CD14-positive monocyte (primary cell): ENCODE measurements at regions not wholly inside any gene's neighbourhood (a gene's known extent, or its start where the extent isn't known, plus 50 kb on each side); places are given as distances from the start of the nearest gene placed in this dataset.

Experiments
- DNase-seq, 3 donors: peaks; one replicate each; pipeline ENCODE4 v3.0.0-alpha.2; 2011 to 2022
- H2AFZ ChIP-seq: 2 replicates; pipeline ENCODE4 v1.6.0; 2012; ENCODE audit warnings: mild to moderate bottlenecking, low read depth, low read length, inconsistent platforms; ENCODE audit not compliant: insufficient read depth, poor library complexity, severe bottlenecking
- H3K27ac ChIP-seq, 2 donors: 1 replicate in 1 of 2; 2 replicates in 1 of 2; pipeline ENCODE4 v1.5.1; 2012 to 2013; ENCODE audit warnings: low read length in 2 of 2, control low read depth in 1 of 2, inconsistent platforms in 1 of 2, low read depth in 1 of 2, mild to moderate bottlenecking in 1 of 2
- H3K27me3 ChIP-seq, 2 donors: one replicate each; pipeline versions ENCODE4 v1.6.0 to v1.6.1; 2011 to 2013; ENCODE audit warnings: low read length in 2 of 2; ENCODE audit not compliant: control insufficient read depth in 2 of 2, insufficient read depth in 2 of 2
- H3K36me3 ChIP-seq, 2 donors: replicated peaks in 1 of 2; 1 replicate in 1 of 2; 2 replicates in 1 of 2; pipeline versions ENCODE4 v1.5.1 to v1.6.1; 2012 to 2013; ENCODE audit warnings: low read length in 2 of 2, control low read depth in 1 of 2, inconsistent platforms in 1 of 2, mild to moderate bottlenecking in 1 of 2; ENCODE audit not compliant: insufficient read depth in 2 of 2, control insufficient read depth in 1 of 2
- H3K4me1 ChIP-seq, 2 donors: 1 replicate in 1 of 2; 2 replicates in 1 of 2; pipeline versions ENCODE4 v1.5.1 to v1.6.1; 2012 to 2013; ENCODE audit warnings: low read length in 2 of 2, control low read depth in 1 of 2, inconsistent platforms in 1 of 2, mild to moderate bottlenecking in 1 of 2, moderate library complexity in 1 of 2; ENCODE audit not compliant: insufficient read depth in 2 of 2, control insufficient read depth in 1 of 2
- H3K4me2 ChIP-seq: replicated peaks from 2 replicates; pipeline ENCODE3; 2012; ENCODE audit warnings: low read length, moderate library complexity, mild to moderate bottlenecking; ENCODE audit not compliant: poor library complexity, severe bottlenecking; ENCODE audit errors: extremely low read depth
- H3K4me3 ChIP-seq, 3 experiments: fragments of 200-600 bp in 1 of 3; sonication (generic) in 1 of 3; replicated peaks in 1 of 3; 1 replicate in 2 of 3; 2 replicates in 1 of 3; pipeline ENCODE4 v1.5.1; 2011 to 2013; ENCODE audit warnings: low read length in 3 of 3, mild to moderate bottlenecking in 3 of 3, control low read depth in 2 of 3, low read depth in 2 of 3, inconsistent platforms in 1 of 3, moderate library complexity in 1 of 3
- H3K79me2 ChIP-seq: 2 replicates; pipeline ENCODE4 v1.6.0; 2012; ENCODE audit warnings: mild to moderate bottlenecking, control low read depth, inconsistent platforms, low read length, moderate library complexity; ENCODE audit not compliant: insufficient read depth
- H3K9ac ChIP-seq: 2 replicates; pipeline ENCODE4 v1.6.0; 2017; ENCODE audit warnings: low read length, mild to moderate bottlenecking; ENCODE audit not compliant: insufficient read depth, poor library complexity, severe bottlenecking
- H3K9me3 ChIP-seq, 2 donors: replicated peaks in 1 of 2; 1 replicate in 1 of 2; 2 replicates in 1 of 2; pipeline versions ENCODE4 v1.5.1 to v1.6.1; 2012 to 2013; ENCODE audit warnings: low read length in 2 of 2, control low read depth in 1 of 2; ENCODE audit not compliant: control insufficient read depth in 1 of 2, insufficient read depth in 1 of 2
- H4K20me1 ChIP-seq: 2 replicates; pipeline ENCODE4 v1.6.0; 2012; ENCODE audit warnings: mild to moderate bottlenecking, low read length, control low read depth, moderate library complexity; ENCODE audit not compliant: insufficient read depth
- H3K27ac Mint-ChIP-seq, 7 donors: one replicate each; pipeline ENCODE4 v1.8.0; 2020; ENCODE audit warnings: mild to moderate bottlenecking in 7 of 7, mixed read lengths in 7 of 7, moderate library complexity in 6 of 7, inconsistent platforms in 2 of 7
- H3K27me3 Mint-ChIP-seq, 3 donors: one replicate each; pipeline ENCODE4 v1.8.0; 2021 to 2022; ENCODE audit warnings: low read depth in 3 of 3, mild to moderate bottlenecking in 3 of 3, mixed read lengths in 3 of 3, moderate library complexity in 3 of 3, inconsistent platforms in 1 of 3
- H3K36me3 Mint-ChIP-seq, 2 donors: one replicate each; pipeline ENCODE4 v1.8.0; 2020; ENCODE audit warnings: mixed read lengths in 2 of 2, inconsistent platforms in 1 of 2, mild to moderate bottlenecking in 1 of 2
- H3K4me1 Mint-ChIP-seq: one replicate; pipeline ENCODE4 v1.8.0; 2020; ENCODE audit warnings: mild to moderate bottlenecking, mixed read lengths
- H3K4me3 Mint-ChIP-seq, 2 donors: one replicate each; pipeline ENCODE4 v1.8.0; 2020; ENCODE audit warnings: mild to moderate bottlenecking in 2 of 2, mixed read lengths in 2 of 2, moderate library complexity in 1 of 2
- H3K9me3 Mint-ChIP-seq, 7 donors: one replicate each; pipeline ENCODE4 v1.8.0; 2020 to 2022; ENCODE audit warnings: mixed read lengths in 7 of 7, mild to moderate bottlenecking in 6 of 7, moderate library complexity in 6 of 7, inconsistent platforms in 2 of 7
- CTCF ChIP-seq: fragments of 200-600 bp; IDR thresholded peaks from one replicate; pipeline ENCODE4 v1.8.0; 2022; ENCODE audit warnings: antibody characterized with exemption, mild to moderate bottlenecking
- WGBS: methylation state at CpG from one replicate; pipeline ENCODE4 v1.1.5; 2013; ENCODE audit warnings: missing lambda C conversion rate; ENCODE audit not compliant: insufficient coverage; 5-methylcytosine and 5-hydroxymethylcytosine counted together
- intact Hi-C, 2 donors: fragments of 100-400 bp; cut with micrococcal nuclease; formaldehyde crosslinking; loops; one replicate each; pipeline versions ENCODE4 v1.15.0 to v1.15.1; 2023

GRCh38 chr15:37814847-37815515 lies 119.5 kb upstream of the TMCO5A start:
- Mint-ChIP-seq H3K27ac (no peak overlapping the region), H3K9me3 (peaks cover 0 to 8% (median 0%) of the 10 kb centered on the region in 7 donors), H3K4me3 (no peak overlapping the region), H3K36me3 (no peaks in the 10 kb centered on the region), H3K27me3 (peaks cover 0 to 3% (median 0%) of the 10 kb centered on the region in 3 donors), H3K4me1 (no peaks in the 10 kb centered on the region)
- H4K20me1 ChIP-seq = no peaks in the 10 kb centered on the region
- H3K79me2 ChIP-seq = no peaks in the 10 kb centered on the region
- H3K27ac ChIP-seq = no peak overlapping the region
- DNase-seq = no peak
- H3K9ac ChIP-seq = no peak overlapping the region
- no peaks in the 10 kb centered on the region for H3K36me3 ChIP-seq
- intact Hi-C loops = no loop called here
- TF ChIP-seq CTCF = no peak
- H3K4me2 ChIP-seq = no peak overlapping the region
- no peaks in the 10 kb centered on the region for H3K4me1 ChIP-seq
- WGBS = no CpG with 5 or more reads among the region's 5 CpGs
- no peaks in the 10 kb centered on the region for H3K9me3 ChIP-seq
- no peak overlapping the region for H2AFZ ChIP-seq
- H3K27me3 ChIP-seq = no peaks in the 10 kb centered on the region
- no peak overlapping the region for H3K4me3 ChIP-seq

- H3K27me3 Mint-ChIP-seq = peaks cover 0 to 3% (median 0%) of the 10 kb centered on the region in 3 donors
These were observed 116.2 kb upstream of the TMCO5A start for GRCh38 chr15:37818152-37818677.

More at GRCh38 chr15:37818152-37818677, 116.2 kb upstream of the TMCO5A start:
- Histone ChIP-seq H3K4me3 (no peak overlapping the region), H3K27me3 (no peaks in the 10 kb centered on the region), H2AFZ (no peak overlapping the region), H3K9ac (no peak overlapping the region), H3K9me3 (no peaks in the 10 kb centered on the region), H3K27ac (no peak overlapping the region), H3K79me2 (no peaks in the 10 kb centered on the region), H3K4me2 (no peak overlapping the region), H3K36me3 (no peaks in the 10 kb centered on the region), H4K20me1 (no peaks in the 10 kb centered on the region), H3K4me1 (no peaks in the 10 kb centered on the region)
- Mint-ChIP-seq H3K4me1 (no peaks in the 10 kb centered on the region), H3K27ac (no peak overlapping the region), H3K9me3 (peaks cover 0 to 9% (median 0%) of the 10 kb centered on the region in 7 donors), H3K4me3 (no peak overlapping the region), H3K36me3 (no peaks in the 10 kb centered on the region)
- intact Hi-C loops = no loop called here
- 95% methylated on average over 3 of the region's 11 CpGs for WGBS
- no peak for DNase-seq
- TF ChIP-seq CTCF = no peak
